ENCODE measurements at regions not wholly inside any gene's neighbourhood (a gene's known extent, or its start where the extent isn't known, plus 50 kb on each side); places are given as distances from the start of the nearest gene placed in this dataset.
"Not testable (repeated sequence)": the region's sequence is repeated elsewhere in the genome, so short reads cannot be mapped to it uniquely, and the experiment has no call there.

DNA sequence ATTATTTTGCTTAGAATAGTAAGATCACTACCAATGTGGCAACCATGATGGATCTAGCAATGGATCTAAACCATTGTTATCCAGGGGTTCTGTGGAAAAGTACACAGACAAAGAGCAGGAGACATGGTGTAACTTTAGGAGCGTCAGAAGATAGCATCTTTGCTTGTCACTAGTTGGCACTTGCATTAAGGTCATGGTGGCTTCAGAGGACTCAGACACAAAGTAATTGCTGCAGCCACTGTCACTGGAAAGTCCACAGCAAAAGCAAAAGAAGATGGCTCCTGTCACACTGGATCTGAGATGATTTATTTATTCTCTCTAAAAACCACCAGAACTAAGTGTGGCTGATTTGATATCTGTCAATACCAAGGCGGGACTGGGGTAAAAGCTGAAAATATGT, 93.3 kb upstream of the PCDH20 start:
- DNase-seq (ENCODE audit: low read depth): no peak

DNA sequence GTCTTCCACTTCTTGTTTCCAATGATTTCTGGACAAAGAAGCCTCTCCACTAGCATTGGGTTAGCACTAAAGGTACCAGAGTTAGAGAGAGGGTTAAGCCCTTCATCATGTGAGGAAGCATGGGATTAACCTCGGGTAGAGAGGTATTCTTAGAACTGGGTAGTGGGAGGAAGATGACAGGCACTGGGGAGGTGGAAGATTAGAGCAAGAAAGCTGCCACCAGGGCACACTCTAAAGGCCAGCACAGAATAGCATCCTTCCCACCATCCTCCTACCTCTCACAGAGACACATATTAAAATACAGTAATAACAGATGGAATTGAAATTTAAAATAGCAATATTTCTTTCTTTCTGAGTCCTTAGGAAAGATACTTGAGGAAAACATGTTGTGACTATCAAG, 84.5 kb upstream of the PCDH20 start:
- DNase-seq (ENCODE audit: low read depth): no peak

DNA sequence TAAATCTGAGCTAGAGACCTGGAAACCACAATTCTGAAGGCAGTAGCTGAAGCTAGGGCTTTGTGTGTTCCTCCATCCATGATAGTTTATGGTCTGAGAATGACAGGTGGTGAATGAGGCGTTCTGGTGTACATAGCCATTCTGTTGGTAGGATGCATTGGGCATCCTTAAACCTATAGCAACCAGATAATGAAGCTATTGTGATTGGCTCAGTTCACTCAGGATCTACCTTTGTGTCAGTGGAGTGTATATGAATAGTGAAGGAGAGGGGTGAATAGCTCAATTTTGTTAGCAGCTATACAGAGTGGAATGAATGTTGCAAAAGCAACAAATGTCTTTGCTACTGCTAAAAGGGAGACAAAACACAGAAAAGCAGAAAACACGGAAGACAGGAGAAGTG, 80.0 kb upstream of the PCDH20 start:
- DNase-seq (ENCODE audit: low read depth): no peak

DNA sequence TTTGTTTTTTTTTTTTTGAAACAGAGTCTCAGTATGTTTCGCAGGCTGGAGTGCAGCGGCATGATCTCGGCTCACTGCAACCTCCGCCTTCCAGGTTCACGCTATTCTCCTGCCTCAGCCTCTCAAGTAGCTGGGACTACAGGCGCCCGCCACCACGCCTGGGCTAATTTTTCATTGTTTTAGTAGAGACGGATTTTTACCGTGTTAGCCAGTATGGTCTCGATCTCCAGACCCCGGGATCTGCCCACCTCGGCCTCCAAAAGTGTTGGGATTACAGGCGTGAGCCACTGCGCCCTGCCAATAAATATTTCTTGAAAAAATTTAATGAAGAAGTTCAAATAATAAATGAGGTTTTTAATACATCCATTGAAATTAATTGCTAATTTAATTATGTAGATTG, 77.9 kb upstream of the PCDH20 start:
- not testable (repeated sequence) for DNase-seq (ENCODE audit: low read depth)

- no peak for DNase-seq (ENCODE audit: low read depth)
Measured at GRCh38 chr13:61486496-61486895, 70.8 kb upstream of the PCDH20 start.

DNA sequence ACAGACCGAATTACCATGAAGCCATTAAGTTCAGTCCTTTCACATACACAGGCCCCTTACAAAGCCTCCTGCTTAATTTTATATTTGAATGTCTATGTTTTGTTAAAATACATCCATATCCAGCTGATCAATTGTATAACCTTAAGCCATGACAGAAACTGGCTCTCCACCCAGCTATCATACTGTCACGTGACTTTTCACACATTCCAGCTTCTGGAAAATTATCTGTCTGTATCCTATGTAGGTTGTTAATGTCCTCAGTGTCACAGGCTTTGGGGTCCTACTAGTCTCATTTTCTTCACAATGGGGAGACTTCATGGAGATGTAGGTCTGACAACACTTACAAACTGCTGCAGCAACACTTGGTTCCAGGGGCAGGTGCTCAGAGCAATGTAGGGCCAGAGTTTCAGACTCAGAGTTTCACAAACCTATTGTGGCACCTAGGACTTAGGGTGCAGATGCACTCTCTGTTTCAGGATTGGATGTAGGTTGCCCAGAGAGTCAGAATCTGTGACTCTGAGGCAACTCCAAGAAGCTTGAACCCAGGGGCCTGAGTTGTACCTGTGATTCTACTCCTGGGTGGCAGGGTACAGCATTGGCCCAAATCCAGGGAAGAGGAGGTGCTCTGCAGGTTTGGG, 69.6 kb upstream of the PCDH20 start:
- DNase-seq (ENCODE audit: low read depth): no peak

DNA sequence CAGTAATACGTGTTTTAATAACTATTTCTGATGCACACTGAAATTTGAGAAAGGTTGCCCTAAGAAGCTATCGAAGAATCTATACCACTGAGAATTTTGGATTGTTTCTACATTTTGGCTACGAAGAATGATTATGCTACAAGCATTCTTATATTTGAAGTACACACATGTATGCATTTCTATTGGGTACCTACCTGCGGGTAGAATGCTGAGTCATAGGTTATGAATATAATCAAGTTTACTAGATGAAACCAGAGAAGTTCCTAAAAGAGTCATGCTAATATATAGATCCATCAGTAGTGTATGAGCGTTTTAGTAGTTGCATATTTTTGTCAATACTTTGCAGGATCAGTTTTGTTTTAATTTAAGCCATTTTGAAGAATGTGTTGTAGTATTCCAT, 62.0 kb upstream of the PCDH20 start:
- no peak for DNase-seq (ENCODE audit: low read depth)

DNA sequence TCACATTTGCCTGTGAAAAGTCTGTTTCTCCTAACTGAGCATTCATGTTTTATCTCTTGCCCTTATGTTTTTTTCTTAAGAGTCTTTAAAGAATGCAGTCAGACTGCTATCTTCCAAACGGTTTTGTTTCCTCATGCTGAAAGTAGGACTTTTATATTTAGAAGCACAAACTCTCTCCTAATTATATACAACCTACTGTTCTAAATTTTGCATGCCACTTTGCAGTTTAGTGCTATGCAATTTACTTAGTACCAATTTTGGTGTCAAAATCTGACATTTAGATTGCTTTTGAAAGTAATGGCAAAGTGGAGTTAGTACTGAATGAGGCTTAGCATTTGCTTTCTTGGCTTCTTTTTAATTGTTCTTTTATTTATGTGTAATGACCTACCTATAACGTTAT, 55.1 kb upstream of the PCDH20 start:
- DNase-seq (ENCODE audit: low read depth): no peak

- no peak for DNase-seq (ENCODE audit: low read depth)
Measured at GRCh38 chr13:61466280-61466679, 50.6 kb upstream of the PCDH20 start.
